OCI-LY1 (cell line): ENCODE measurements at regions not wholly inside any gene's neighbourhood (a gene's known extent, or its start where the extent isn't known, plus 50 kb on each side); places are given as distances from the start of the nearest gene placed in this dataset.

Experiments used
- H2AFZ ChIP-seq: fragments of 200-600 bp; sonication (generic), shearing (Covaris generic); 2 replicates; pipeline ENCODE4 v1.6.0; 2014; ENCODE audit warnings: antibody characterized with exemption, mild to moderate bottlenecking, low read length
- H3F3A ChIP-seq: fragments of 200-600 bp; sonication (generic), shearing (Covaris generic); 2 replicates; pipeline ENCODE4 v1.6.0; 2014; ENCODE audit warnings: mild to moderate bottlenecking, antibody characterized with exemption, low read length, moderate library complexity; ENCODE audit not compliant: insufficient read depth
- H3K27ac ChIP-seq: fragments of 200-600 bp; sonication (generic); 2 replicates; pipeline ENCODE4 v1.5.1; 2014; ENCODE audit warnings: low read length, mixed run types, mild to moderate bottlenecking, low read depth; ENCODE audit not compliant: poor library complexity, severe bottlenecking
- H3K27me3 ChIP-seq: fragments of 200-600 bp; sonication (generic); 2 replicates; pipeline ENCODE4 v1.6.0; 2014; ENCODE audit warnings: antibody characterized with exemption, mild to moderate bottlenecking, low read length, moderate library complexity; ENCODE audit not compliant: insufficient read depth
- H3K36me3 ChIP-seq: fragments of 200-600 bp; sonication (generic); 2 replicates; pipeline ENCODE4 v1.6.1; 2014; ENCODE audit warnings: mild to moderate bottlenecking, antibody characterized with exemption, low read length, moderate library complexity, mixed read lengths; ENCODE audit not compliant: insufficient read depth
- H3K4me1 ChIP-seq: fragments of 200-600 bp; sonication (generic); 2 replicates; pipeline ENCODE4 v1.5.1; 2014; ENCODE audit warnings: mild to moderate bottlenecking, low read length, moderate library complexity; ENCODE audit not compliant: insufficient read depth, severe bottlenecking
- H3K4me2 ChIP-seq: fragments of 200-600 bp; sonication (generic), shearing (Covaris generic); 2 replicates; pipeline ENCODE4 v1.6.1; 2014; ENCODE audit warnings: low read length
- H3K4me3 ChIP-seq: fragments of 200-600 bp; sonication (generic); 2 replicates; pipeline ENCODE4 v1.5.1; 2014; ENCODE audit warnings: low read length, low read depth, mild to moderate bottlenecking, mixed read lengths; ENCODE audit not compliant: poor library complexity, severe bottlenecking
- H3K79me2 ChIP-seq: fragments of 200-600 bp; shearing (Covaris generic); 2 replicates; pipeline ENCODE4 v1.6.1; 2016; ENCODE audit warnings: mixed run types, low read length, mixed read lengths; ENCODE audit not compliant: insufficient read depth
- H3K9ac ChIP-seq: fragments of 200-600 bp; sonication (generic), shearing (Covaris generic); 2 replicates; pipeline ENCODE4 v1.6.1; 2014; ENCODE audit warnings: mild to moderate bottlenecking, low read length, mixed read lengths
- H3K9me2 ChIP-seq: fragments of 200-600 bp; sonication (generic), shearing (Covaris generic); 2 replicates; pipeline ENCODE4 v1.6.1; 2014; ENCODE audit warnings: low read depth, mild to moderate bottlenecking, low read length, mixed read lengths
- H3K9me3 ChIP-seq: fragments of 200-600 bp; shearing (Covaris generic); 2 replicates; pipeline ENCODE4 v1.6.1; 2014; ENCODE audit warnings: low read length, mixed read lengths
- H4K20me1 ChIP-seq: fragments of 200-600 bp; sonication (generic), shearing (Covaris generic); 2 replicates; pipeline ENCODE4 v1.6.0; 2016; ENCODE audit warnings: mild to moderate bottlenecking, low read length; ENCODE audit not compliant: insufficient read depth
- CTCF ChIP-seq: fragments of 200-600 bp; sonication (generic), shearing (Covaris generic); IDR thresholded peaks from 2 replicates; pipeline ENCODE4 v1.5.1; 2017; ENCODE audit warnings: mild to moderate bottlenecking, antibody characterized with exemption, low read length, moderate library complexity, mixed read lengths
- EZH2 ChIP-seq: fragments of 200-600 bp; sonication (generic), shearing (Covaris generic); IDR thresholded peaks from 2 replicates; pipeline ENCODE4 v1.8.0; 2017; ENCODE audit warnings: borderline replicate concordance, mixed run types, mild to moderate bottlenecking, antibody characterized with exemption, low read length, moderate library complexity, mixed read lengths

- H3K9me3 ChIP-seq, result no peaks in the 10 kb centered on the region
- H3K4me2 ChIP-seq, result no peak overlapping the region
- H3K4me3 ChIP-seq, result no peak overlapping the region
- no peaks in the 10 kb centered on the region for H3F3A ChIP-seq
- no peaks in the 10 kb centered on the region for H3K27me3 ChIP-seq
- H2AFZ ChIP-seq, result no peak overlapping the region
- no peak overlapping the region for H3K9ac ChIP-seq
- H3K27ac ChIP-seq, result no peak overlapping the region
- H3K36me3 ChIP-seq, result no peaks in the 10 kb centered on the region
- TF ChIP-seq CTCF (no peak), EZH2 (no peak)
- H3K9me2 ChIP-seq, result no peaks in the 10 kb centered on the region
- H4K20me1 ChIP-seq, result no peaks in the 10 kb centered on the region
- H3K4me1 ChIP-seq, result no peaks in the 10 kb centered on the region
- no peaks in the 10 kb centered on the region for H3K79me2 ChIP-seq
Observed at GRCh38 chr2:217732992-217733391, 269.8 kb downstream of the TNS1 start.

GRCh38 chr2:217731805-217732204 lies 271.0 kb downstream of the TNS1 start:
- no peaks in the 10 kb centered on the region for H3K36me3 ChIP-seq
- no peaks in the 10 kb centered on the region for H3F3A ChIP-seq
- H3K27me3 ChIP-seq, result no peaks in the 10 kb centered on the region
- no peak overlapping the region for H3K4me2 ChIP-seq
- H3K27ac ChIP-seq, result no peak overlapping the region
- H3K4me1 ChIP-seq, result no peaks in the 10 kb centered on the region
- no peak overlapping the region for H3K9ac ChIP-seq
- H2AFZ ChIP-seq, result no peak overlapping the region
- no peak overlapping the region for H3K4me3 ChIP-seq
- H4K20me1 ChIP-seq, result no peaks in the 10 kb centered on the region
- TF ChIP-seq CTCF (no peak), EZH2 (no peak)
- H3K9me3 ChIP-seq, result no peaks in the 10 kb centered on the region
- no peaks in the 10 kb centered on the region for H3K9me2 ChIP-seq
- H3K79me2 ChIP-seq, result no peaks in the 10 kb centered on the region

GRCh38 chr2:217729421-217730053 lies 273.3 kb downstream of the TNS1 start:
- Histone ChIP-seq H3K36me3 (no peaks in the 10 kb centered on the region), H3K9me2 (no peaks in the 10 kb centered on the region), H3K4me2 (no peak overlapping the region), H2AFZ (no peak overlapping the region), H3K4me1 (no peaks in the 10 kb centered on the region), H3K27me3 (peaks cover 4% of the 10 kb centered on the region; the same call in 1 of the 2 replicates), H4K20me1 (no peaks in the 10 kb centered on the region), H3K4me3 (no peak overlapping the region), H3K79me2 (no peaks in the 10 kb centered on the region), H3F3A (no peaks in the 10 kb centered on the region), H3K9me3 (no peaks in the 10 kb centered on the region), H3K9ac (no peak overlapping the region), H3K27ac (no peak overlapping the region)
- TF ChIP-seq EZH2 (no peak), CTCF (no peak)
